ENCODE measurements at regions not wholly inside any gene's neighbourhood (a gene's known extent, or its start where the extent isn't known, plus 50 kb on each side); places are given as distances from the start of the nearest gene placed in this dataset.

DNA sequence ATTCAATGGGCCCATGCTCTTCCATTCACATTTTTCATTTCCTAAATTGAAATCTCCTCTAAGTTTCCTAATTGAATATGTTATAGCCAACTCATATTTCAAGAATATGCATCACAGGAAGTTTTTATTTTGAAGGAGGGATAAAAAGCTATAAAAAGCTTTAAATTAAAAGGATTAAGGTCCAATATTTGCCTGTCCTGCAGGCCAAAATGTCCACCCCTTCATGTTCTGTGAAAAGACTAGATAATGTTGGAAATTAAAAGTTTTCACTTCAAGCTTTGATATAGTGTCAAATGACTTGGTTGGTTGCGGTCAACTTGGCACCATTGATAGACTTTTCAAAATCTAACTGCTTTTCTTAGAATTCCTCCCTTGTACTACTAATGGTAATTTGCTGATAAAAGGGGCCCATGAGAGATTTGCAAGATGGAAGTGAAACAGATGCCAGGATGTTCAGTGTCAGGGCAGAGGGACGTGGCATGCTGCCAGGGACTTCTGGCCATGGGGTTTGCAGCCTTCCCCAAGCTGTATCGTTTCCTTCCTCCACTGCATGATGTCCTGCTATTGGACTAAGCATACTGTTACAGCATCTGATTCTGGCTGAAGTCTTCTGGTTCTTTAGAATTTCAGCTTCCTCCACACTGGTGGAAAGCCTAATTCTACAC is 547.3 kb upstream of the MIR17HG start:
- TF ChIP-seq CTCF (IDR thresholded peaks at IDR 0.05) (no peak), POLR2A (IDR thresholded peaks at IDR 0.05) (no peak), POLR2AphosphoS5 (IDR thresholded peaks at IDR 0.05; ENCODE audit: insufficient read depth in 1 of 2, low read depth in 1 of 2) (no peak)

Data from vagina (tissue), 2 donors.